Heart left ventricle (tissue), 16 donors: ENCODE measurements at regions not wholly inside any gene's neighbourhood (a gene's known extent, or its start where the extent isn't known, plus 50 kb on each side); places are given as distances from the start of the nearest gene placed in this dataset.

Source experiments
- ATAC-seq, 4 donors: fragments of 200-7000 bp; cut with Tn5 transposase; one replicate each; pipeline ENCODE4 v1.9.1; 2020 to 2022; ENCODE audit warnings: moderate library complexity in 4 of 4, mild to moderate bottlenecking in 3 of 4, moderate number of reproducible peaks in 1 of 4
- DNase-seq, 5 donors: peaks; one replicate each; pipeline ENCODE4 v3.0.0-alpha.2; 2020
- H3K27ac ChIP-seq, 12 donors: fragments of 200-600 bp; sonication (generic) in 4 of 12; one replicate each; pipeline versions ENCODE4 v1.5.0 to v1.8.0; 2016 to 2022; ENCODE audit warnings: mild to moderate bottlenecking in 2 of 12
- H3K27me3 ChIP-seq, 9 donors: fragments of 200-600 bp; sonication (generic) in 2 of 9; one replicate each; pipeline versions ENCODE4 v1.5.1 to v1.8.0; 2016 to 2022; ENCODE audit warnings: mild to moderate bottlenecking in 3 of 9
- H3K36me3 ChIP-seq, 9 donors: fragments of 200-600 bp; sonication (generic) in 2 of 9; one replicate each; pipeline versions ENCODE4 v1.5.0 to v1.8.0; 2018 to 2022; ENCODE audit warnings: mild to moderate bottlenecking in 2 of 9
- H3K4me1 ChIP-seq, 12 donors: fragments of 200-600 bp; sonication (generic) in 4 of 12; one replicate each; pipeline versions ENCODE4 v1.5.0 to v1.8.0; 2016 to 2022; ENCODE audit warnings: mild to moderate bottlenecking in 3 of 12
- H3K4me3 ChIP-seq, 12 donors: fragments of 200-600 bp; sonication (generic) in 4 of 12; one replicate each; pipeline versions ENCODE4 v1.5.0 to v1.8.0; 2017 to 2022; ENCODE audit warnings: mild to moderate bottlenecking in 9 of 12, moderate library complexity in 4 of 12
- H3K9me3 ChIP-seq, 12 donors: fragments of 200-600 bp; sonication (generic) in 4 of 12; one replicate each; pipeline versions ENCODE4 v1.5.0 to v1.8.0; 2016 to 2022; ENCODE audit warnings: mild to moderate bottlenecking in 1 of 12
- CTCF ChIP-seq, 12 donors: fragments of 200-600 bp; sonication (generic) in 4 of 12; IDR thresholded peaks; one replicate each; pipeline versions ENCODE4 v1.5.0 to v1.8.0; 2018 to 2022; ENCODE audit warnings: antibody characterized with exemption in 12 of 12, mild to moderate bottlenecking in 5 of 12
- POLR2A ChIP-seq, 2 donors: fragments of 450-650 bp; IDR thresholded peaks; one replicate each; pipeline ENCODE4 v1.6.1; 2017; ENCODE audit warnings: antibody characterized with exemption in 2 of 2, mild to moderate bottlenecking in 2 of 2, moderate library complexity in 2 of 2
- WGBS, 4 donors: extraction: QIAGEN DNeasy Blood & Tissue Kit in 2 of 4; methylation state at CpG; one replicate each; pipeline versions ENCODE4 v1.1.5 to v1.1.7; 2013 to 2018; 5-methylcytosine and 5-hydroxymethylcytosine counted together
- intact Hi-C, 10 donors: fragments of 100-400 bp; cut with DNase I; formaldehyde crosslinking; loops; one replicate each; pipeline versions ENCODE4 v1.11.1 to v1.14.2; 2022
- donor health status: ischemic (EF 13 %, LVEDD 7.1; RV severe dilation, severe dysfunction).
- donor health status: healthy with polysubstance abuse.
- donor health status: DM: no; HTN: yes; CAD: no.
- donor health status: DM: no; HTN: no; CAD: no.
- donor health status: ischemic (EF 25% LVEDD 6.9; RV normal size, moderate dysfunction).
- donor health status: ischemic (EF 25% LVEDD 5.7; RV mildly dilated, moderate dysfunction).
- donor health status: healthy.
- donor health status: DM: yes; HTN: yes; CAD: no.
- donor health status: ischemic (EF 35%, LVEDD 5.7; RV mildly dilated, moderate dysfunction).
- donor health status: nonischemic (EF 11% LVEDD 7.7; RV severe dilation, severe dysfunction).
- donor health status: DM: yes; HTN: yes; CAD: no.
- donor health status: PGD.
- donor health status: ischemic (EF 29% LVEDD 5.4; RV normal size, mild dysfunction).
- donor health status: nonischemic (EF 23%, LVEDD 6.1; RV moderate dilation, normal function).

- ATAC-seq: no peak
- intact Hi-C loops: no loop called here
- WGBS, 4 donors: 75 to 86% (median 85%) methylated on average over 1 of the region's 1 CpG
- no peak overlapping the region for H3K4me3 ChIP-seq
- H3K36me3 ChIP-seq: no peaks in the 10 kb centered on the region
- DNase-seq: no peak
- peaks cover 0 to 6% (median 0%) of the 10 kb centered on the region in 9 donors for H3K27me3 ChIP-seq
- peaks cover 0 to 23% (median 4%) of the 10 kb centered on the region in 12 donors for H3K9me3 ChIP-seq
- H3K27ac ChIP-seq: no peak overlapping the region
- TF ChIP-seq POLR2A (IDR thresholded peaks at IDR 0.05) (no peak), CTCF (IDR thresholded peaks at IDR 0.05) (no peak)
- peaks cover 0 to 15% (median 2%) of the 10 kb centered on the region in 12 donors for H3K4me1 ChIP-seq
Observed at GRCh38 chr1:38628241-38628640, 231.3 kb downstream of the RRAGC start.

GRCh38 chr1:38625939-38626338 lies 233.6 kb downstream of the RRAGC start:
- 76 to 83% (median 81%) methylated on average over 6 of the region's 6 CpGs for WGBS, 4 donors
- intact Hi-C loops: no loop called here

GRCh38 chr1:38624336-38625039 lies 235.1 kb downstream of the RRAGC start:
- peaks cover 0 to 12% (median 0%) of the 10 kb centered on the region in 12 donors for H3K9me3 ChIP-seq
- peak in 4 of 5 donors; percentile 32 to 70 (median 50) for DNase-seq
- no peak overlapping the region for H3K4me3 ChIP-seq
- peaks cover 0 to 15% (median 2%) of the 10 kb centered on the region in 12 donors for H3K4me1 ChIP-seq
- intact Hi-C loops: no loop called here
- H3K27ac ChIP-seq: no peak overlapping the region
- peaks cover 0 to 6% (median 0%) of the 10 kb centered on the region in 9 donors for H3K27me3 ChIP-seq
- H3K36me3 ChIP-seq: no peaks in the 10 kb centered on the region
- ATAC-seq: peak; percentile 89 to 99 (median 98)
- TF ChIP-seq CTCF (IDR thresholded peaks at IDR 0.05): no peak
- no peak for TF ChIP-seq POLR2A (IDR thresholded peaks at IDR 0.05)
- 56 to 60% (median 57%) methylated on average over 14 of the region's 14 CpGs for WGBS, 4 donors

More at GRCh38 chr1:38625939-38626338, 233.6 kb downstream of the RRAGC start:
- Histone ChIP-seq H3K4me3 (no peak overlapping the region), H3K27ac (no peak overlapping the region), H3K27me3 (peaks cover 0 to 6% (median 0%) of the 10 kb centered on the region in 9 donors), H3K36me3 (no peaks in the 10 kb centered on the region), H3K4me1 (peaks cover 0 to 15% (median 2%) of the 10 kb centered on the region in 12 donors), H3K9me3 (peaks cover 0 to 23% (median 4%) of the 10 kb centered on the region in 12 donors)
- TF ChIP-seq POLR2A (IDR thresholded peaks at IDR 0.05) (no peak), CTCF (IDR thresholded peaks at IDR 0.05) (no peak)
- no peak for DNase-seq
- no peak for ATAC-seq

GRCh38 chr1:38623529-38623928 lies 236.0 kb downstream of the RRAGC start:
- no peak for ATAC-seq
- TF ChIP-seq POLR2A (IDR thresholded peaks at IDR 0.05) (no peak), CTCF (IDR thresholded peaks at IDR 0.05) (no peak)
- H3K27me3 ChIP-seq: peaks cover 0 to 13% (median 0%) of the 10 kb centered on the region in 9 donors

More at GRCh38 chr1:38623529-38623928, 236.0 kb downstream of the RRAGC start:
- Histone ChIP-seq H3K9me3 (peaks cover 0 to 3% (median 0%) of the 10 kb centered on the region in 12 donors), H3K4me3 (no peak overlapping the region), H3K36me3 (no peaks in the 10 kb centered on the region), H3K4me1 (peaks cover 0 to 15% (median 2%) of the 10 kb centered on the region in 12 donors), H3K27ac (no peak overlapping the region)
- WGBS, 4 donors: 81 to 92% (median 88%) methylated on average over 4 to 7 of the region's 7 CpGs
- DNase-seq: no peak
- intact Hi-C loops: no loop called here
